ENCODE measurements at regions not wholly inside any gene's neighbourhood (a gene's known extent, or its start where the extent isn't known, plus 50 kb on each side); places are given as distances from the start of the nearest gene placed in this dataset.

GRCh38 chr5:15069407-15069905, 197.9 kb upstream of the ANKH start:
- no peaks in the 10 kb centered on the region for H3K27me3 ChIP-seq
- ATAC-seq (no peak), DNase-seq (no peak)
- no peaks in the 10 kb centered on the region for H3K9me3 ChIP-seq
- no peak overlapping the region for H3K4me3 ChIP-seq
- in situ Hi-C loops (cut with MboI; ENCODE audit: low sequenced_read_pairs in 4 of 4) (no loop called here), intact Hi-C loops (cut with DNase I; ENCODE audit: low total_unique reads) (no loop called here)
- no peaks in the 10 kb centered on the region for H3K36me3 ChIP-seq
- no peak for TF ChIP-seq POLR2A (IDR thresholded peaks at IDR 0.05)
- TF ChIP-seq, protein P1, sequence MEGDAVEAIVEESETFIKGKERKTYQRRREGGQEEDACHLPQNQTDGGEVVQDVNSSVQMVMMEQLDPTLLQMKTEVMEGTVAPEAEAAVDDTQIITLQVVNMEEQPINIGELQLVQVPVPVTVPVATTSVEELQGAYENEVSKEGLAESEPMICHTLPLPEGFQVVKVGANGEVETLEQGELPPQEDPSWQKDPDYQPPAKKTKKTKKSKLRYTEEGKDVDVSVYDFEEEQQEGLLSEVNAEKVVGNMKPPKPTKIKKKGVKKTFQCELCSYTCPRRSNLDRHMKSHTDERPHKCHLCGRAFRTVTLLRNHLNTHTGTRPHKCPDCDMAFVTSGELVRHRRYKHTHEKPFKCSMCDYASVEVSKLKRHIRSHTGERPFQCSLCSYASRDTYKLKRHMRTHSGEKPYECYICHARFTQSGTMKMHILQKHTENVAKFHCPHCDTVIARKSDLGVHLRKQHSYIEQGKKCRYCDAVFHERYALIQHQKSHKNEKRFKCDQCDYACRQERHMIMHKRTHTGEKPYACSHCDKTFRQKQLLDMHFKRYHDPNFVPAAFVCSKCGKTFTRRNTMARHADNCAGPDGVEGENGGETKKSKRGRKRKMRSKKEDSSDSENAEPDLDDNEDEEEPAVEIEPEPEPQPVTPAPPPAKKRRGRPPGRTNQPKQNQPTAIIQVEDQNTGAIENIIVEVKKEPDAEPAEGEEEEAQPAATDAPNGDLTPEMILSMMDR (IDR thresholded peaks at IDR 0.05 in 4 of 5, conservative IDR thresholded peaks at IDR 0.05 in 1 of 5): no peak
- H3K4me1 ChIP-seq: no peaks in the 10 kb centered on the region
- no peak overlapping the region for H3K27ac ChIP-seq

DNA sequence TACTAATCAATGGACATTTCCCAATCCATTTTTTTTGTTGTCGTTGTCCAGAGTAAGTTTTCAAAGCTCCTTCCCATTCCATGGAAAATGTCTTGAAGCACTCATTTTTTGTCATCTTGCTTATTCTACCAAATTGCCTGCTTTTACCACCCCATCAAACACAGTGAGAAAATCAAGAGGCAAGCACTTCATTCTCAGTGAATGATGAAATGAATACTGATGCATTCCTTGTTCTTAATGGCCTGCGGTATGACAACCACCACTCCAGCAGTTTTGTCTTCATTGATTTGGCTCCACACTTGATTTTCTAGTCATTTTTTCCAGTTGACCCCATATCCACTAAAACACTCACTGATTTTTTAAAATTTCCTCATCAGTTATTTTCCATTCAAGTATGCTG, 193.5 kb upstream of the ANKH start:
- TF ChIP-seq POLR2A (IDR thresholded peaks at IDR 0.05): no peak
- TF ChIP-seq, protein P1 (IDR thresholded peaks at IDR 0.05 in 4 of 5, conservative IDR thresholded peaks at IDR 0.05 in 1 of 5): no peak
- in situ Hi-C loops (cut with MboI; ENCODE audit: low sequenced_read_pairs in 4 of 4): no loop called here

GRCh38 chr5:15064396-15064795, 192.8 kb upstream of the ANKH start:
- Histone ChIP-seq H3K4me1 (no peaks in the 10 kb centered on the region), H3K9me3 (no peaks in the 10 kb centered on the region), H3K4me3 (no peak overlapping the region), H3K36me3 (no peaks in the 10 kb centered on the region), H3K27me3 (no peaks in the 10 kb centered on the region), H3K27ac (no peak overlapping the region)
- no peak for TF ChIP-seq POLR2A (IDR thresholded peaks at IDR 0.05)
- TF ChIP-seq, protein P1 (IDR thresholded peaks at IDR 0.05 in 4 of 5, conservative IDR thresholded peaks at IDR 0.05 in 1 of 5): no peak
- no peak for DNase-seq
- in situ Hi-C loops (cut with MboI; ENCODE audit: low sequenced_read_pairs in 4 of 4) (no loop called here), intact Hi-C loops (cut with DNase I; ENCODE audit: low total_unique reads) (no loop called here)
- ATAC-seq: no peak

More for the DNA sequence above, 193.5 kb upstream of the ANKH start:
- no peak overlapping the region for H3K4me3 ChIP-seq
- ATAC-seq (no peak), DNase-seq (no peak)
- no peaks in the 10 kb centered on the region for H3K27me3 ChIP-seq
- H3K4me1 ChIP-seq: no peaks in the 10 kb centered on the region
- intact Hi-C loops (cut with DNase I; ENCODE audit: low total_unique reads): no loop called here
- no peaks in the 10 kb centered on the region for H3K9me3 ChIP-seq
- no peak overlapping the region for H3K27ac ChIP-seq
- no peaks in the 10 kb centered on the region for H3K36me3 ChIP-seq

GRCh38 chr5:15056988-15057592, 185.5 kb upstream of the ANKH start:
- ATAC-seq (no peak), DNase-seq (no peak)
- Histone ChIP-seq H3K27me3 (no peaks in the 10 kb centered on the region), H3K36me3 (no peaks in the 10 kb centered on the region), H3K9me3 (no peaks in the 10 kb centered on the region), H3K4me3 (no peak overlapping the region), H3K27ac (no peak overlapping the region), H3K4me1 (no peaks in the 10 kb centered on the region)
- intact Hi-C loops (cut with DNase I; ENCODE audit: low total_unique reads) (no loop called here), in situ Hi-C loops (cut with MboI; ENCODE audit: low sequenced_read_pairs in 4 of 4) (no loop called here)
- TF ChIP-seq, protein P1 (IDR thresholded peaks at IDR 0.05 in 4 of 5, conservative IDR thresholded peaks at IDR 0.05 in 1 of 5): no peak
- no peak for TF ChIP-seq POLR2A (IDR thresholded peaks at IDR 0.05)

- H3K4me3 ChIP-seq: no peak overlapping the region
- ATAC-seq (no peak), DNase-seq (no peak)
- no peaks in the 10 kb centered on the region for H3K36me3 ChIP-seq
- no peaks in the 10 kb centered on the region for H3K4me1 ChIP-seq
- H3K9me3 ChIP-seq: no peaks in the 10 kb centered on the region
- intact Hi-C loops (cut with DNase I; ENCODE audit: low total_unique reads) (no loop called here), in situ Hi-C loops (cut with MboI; ENCODE audit: low sequenced_read_pairs in 4 of 4) (no loop called here)
- no peaks in the 10 kb centered on the region for H3K27me3 ChIP-seq
- TF ChIP-seq POLR2A (IDR thresholded peaks at IDR 0.05): no peak
- TF ChIP-seq, protein P1 (IDR thresholded peaks at IDR 0.05 in 4 of 5, conservative IDR thresholded peaks at IDR 0.05 in 1 of 5): no peak
- H3K27ac ChIP-seq: no peak overlapping the region
These were observed 172.9 kb upstream of the ANKH start for GRCh38 chr5:15044521-15044920.
